Stimulated activated CD4-positive, alpha-beta T cell treated with anti-CD3 and anti-CD28 coated beads, Interleukin-4, amount 100 ng/mL, for 48 hours (primary cell): ENCODE measurements at regions not wholly inside any gene's neighbourhood (a gene's known extent, or its start where the extent isn't known, plus 50 kb on each side); places are given as distances from the start of the nearest gene placed in this dataset.
"Not testable (repeated sequence)": the region's sequence is repeated elsewhere in the genome, so short reads cannot be mapped to it uniquely, and the experiment has no call there.

ENCODE experiments used
- DNase-seq, 2 donors: peaks; one replicate each; pipeline ENCODE4 v3.0.0-alpha.2; 2020; ENCODE audit warnings: low read depth in 2 of 2

- no peak for DNase-seq
Observed at GRCh38 chr22:48500471-48501230, 1327.0 kb downstream of the BRD1 start.

GRCh38 chr22:48499456-48500425 lies 1327.9 kb downstream of the BRD1 start:
- no peak for DNase-seq

- no peak for DNase-seq
Observed at GRCh38 chr22:48498526-48499331, 1328.9 kb downstream of the BRD1 start.

- not testable (repeated sequence) for DNase-seq
Observed at GRCh38 chr22:48497743-48498520, 1329.7 kb downstream of the BRD1 start.

GRCh38 chr22:48496987-48497650 lies 1330.6 kb downstream of the BRD1 start:
- DNase-seq: no peak

GRCh38 chr22:48496226-48496845 lies 1331.3 kb downstream of the BRD1 start:
- DNase-seq: no peak

GRCh38 chr22:48495751-48496080 lies 1332.0 kb downstream of the BRD1 start:
- no peak for DNase-seq

- DNase-seq: no peak
Observed at GRCh38 chr22:48494968-48495750, 1332.5 kb downstream of the BRD1 start.

- no peak for DNase-seq
Observed at GRCh38 chr22:48494256-48494967, 1333.3 kb downstream of the BRD1 start.

GRCh38 chr22:48493733-48494132 lies 1333.9 kb downstream of the BRD1 start:
- DNase-seq: no peak

- DNase-seq: peak; percentile 16 to 18
Observed at GRCh38 chr22:48492366-48493320, 1335.0 kb downstream of the BRD1 start.

GRCh38 chr22:48491451-48491941 lies 1336.2 kb downstream of the BRD1 start:
- no peak for DNase-seq

- no peak for DNase-seq
Observed at GRCh38 chr22:48490500-48491411, 1336.9 kb downstream of the BRD1 start.

- no peak for DNase-seq
Observed at GRCh38 chr22:48489551-48490499, 1337.8 kb downstream of the BRD1 start.
